GM06990 (cell line): ENCODE measurements at regions not wholly inside any gene's neighbourhood (a gene's known extent, or its start where the extent isn't known, plus 50 kb on each side); places are given as distances from the start of the nearest gene placed in this dataset.

Experiments
- DNase-seq: peaks from one replicate; pipeline ENCODE4 v3.0.0-alpha.2; 2011; ENCODE audit not compliant: insufficient read length; ENCODE audit errors: extremely low read depth
- H3K27me3 ChIP-seq: replicated peaks from 2 replicates; pipeline ENCODE4 v1.6.0; 2011; ENCODE audit warnings: low read length; ENCODE audit not compliant: control insufficient read depth, insufficient read depth
- H3K36me3 ChIP-seq: 2 replicates; pipeline ENCODE4 v1.5.1; 2011; ENCODE audit warnings: low read length; ENCODE audit not compliant: control insufficient read depth, insufficient read depth
- H3K4me3 ChIP-seq: replicated peaks from 2 replicates; pipeline ENCODE4 v1.5.1; 2011; ENCODE audit warnings: low read depth, mild to moderate bottlenecking, control low read depth, low read length
- TF ChIP-seq, protein P1 (sequence below): IDR thresholded peaks from 2 replicates; pipeline ENCODE4 v1.5.1; 2011; ENCODE audit warnings: low read length, control low read depth, mild to moderate bottlenecking, inconsistent platforms; ENCODE audit not compliant: insufficient read depth, poor library complexity, severe bottlenecking

DNA sequence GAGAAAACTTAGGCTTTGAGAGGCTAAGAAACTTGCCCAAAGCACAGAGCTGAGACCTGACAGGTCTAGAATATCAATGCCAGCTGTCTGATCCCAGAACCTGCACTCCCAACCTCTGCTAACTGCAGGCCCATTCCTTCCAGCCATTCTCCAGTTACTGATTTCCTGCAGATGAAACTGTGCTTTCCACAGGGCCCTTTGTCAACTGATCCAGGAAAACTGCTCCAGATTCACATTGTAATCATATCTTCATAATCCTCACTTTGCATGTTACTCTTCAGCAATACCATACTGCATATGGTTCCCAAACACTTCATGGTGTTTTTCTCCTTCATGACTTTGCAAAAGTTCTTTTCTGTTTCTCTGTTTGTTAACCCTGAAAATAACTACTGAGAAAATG is 100.6 kb downstream of the RAP2A start:
- Histone ChIP-seq H3K4me3 (no peak overlapping the region), H3K36me3 (no peaks in the 10 kb centered on the region), H3K27me3 (no peaks in the 10 kb centered on the region)
- DNase-seq: no peak
- TF ChIP-seq, protein P1, sequence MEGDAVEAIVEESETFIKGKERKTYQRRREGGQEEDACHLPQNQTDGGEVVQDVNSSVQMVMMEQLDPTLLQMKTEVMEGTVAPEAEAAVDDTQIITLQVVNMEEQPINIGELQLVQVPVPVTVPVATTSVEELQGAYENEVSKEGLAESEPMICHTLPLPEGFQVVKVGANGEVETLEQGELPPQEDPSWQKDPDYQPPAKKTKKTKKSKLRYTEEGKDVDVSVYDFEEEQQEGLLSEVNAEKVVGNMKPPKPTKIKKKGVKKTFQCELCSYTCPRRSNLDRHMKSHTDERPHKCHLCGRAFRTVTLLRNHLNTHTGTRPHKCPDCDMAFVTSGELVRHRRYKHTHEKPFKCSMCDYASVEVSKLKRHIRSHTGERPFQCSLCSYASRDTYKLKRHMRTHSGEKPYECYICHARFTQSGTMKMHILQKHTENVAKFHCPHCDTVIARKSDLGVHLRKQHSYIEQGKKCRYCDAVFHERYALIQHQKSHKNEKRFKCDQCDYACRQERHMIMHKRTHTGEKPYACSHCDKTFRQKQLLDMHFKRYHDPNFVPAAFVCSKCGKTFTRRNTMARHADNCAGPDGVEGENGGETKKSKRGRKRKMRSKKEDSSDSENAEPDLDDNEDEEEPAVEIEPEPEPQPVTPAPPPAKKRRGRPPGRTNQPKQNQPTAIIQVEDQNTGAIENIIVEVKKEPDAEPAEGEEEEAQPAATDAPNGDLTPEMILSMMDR: no peak

DNA sequence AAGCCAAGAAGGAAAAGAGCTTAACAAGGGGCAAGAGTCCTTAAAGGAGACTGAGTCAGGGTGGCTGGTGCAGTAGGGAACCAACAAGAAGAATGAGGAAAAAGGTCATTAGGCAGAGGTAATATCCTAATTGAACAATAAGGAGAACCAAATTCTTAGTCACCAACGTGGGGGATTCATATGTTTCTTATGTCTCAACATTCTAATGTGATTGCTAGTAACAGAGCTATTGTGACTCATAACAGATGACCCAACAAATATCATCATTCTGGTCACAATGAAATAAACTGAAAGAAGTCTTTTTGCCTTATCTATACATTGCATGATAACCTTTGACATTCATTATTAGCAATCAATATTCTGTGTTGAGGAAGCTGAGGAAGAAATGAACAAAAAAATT is 101.6 kb downstream of the RAP2A start:
- H3K27me3 ChIP-seq: no peaks in the 10 kb centered on the region
- H3K4me3 ChIP-seq: no peak overlapping the region
- TF ChIP-seq, protein P1: no peak
- DNase-seq: no peak
- H3K36me3 ChIP-seq: no peaks in the 10 kb centered on the region

DNA sequence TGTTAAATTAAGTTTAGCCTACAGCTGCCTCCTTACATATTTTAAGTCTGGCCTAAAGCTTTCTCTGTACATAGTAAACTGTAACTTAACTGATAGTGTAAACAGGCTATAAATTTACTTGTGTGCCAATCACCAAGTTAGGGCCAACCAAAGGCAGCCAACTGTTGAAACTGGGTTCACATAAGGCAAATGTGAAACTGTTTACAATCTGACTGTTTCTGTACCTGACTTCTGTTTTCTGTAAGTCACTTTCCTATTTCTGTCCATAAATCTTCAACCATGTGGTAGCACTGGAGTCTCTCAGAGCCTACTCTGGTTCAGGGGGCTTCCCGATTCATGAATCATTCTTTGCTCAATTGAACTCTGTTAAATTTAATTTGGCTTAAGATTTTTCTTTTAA is 103.1 kb downstream of the RAP2A start:
- Histone ChIP-seq H3K4me3 (no peak overlapping the region), H3K27me3 (no peaks in the 10 kb centered on the region), H3K36me3 (no peaks in the 10 kb centered on the region)
- DNase-seq: peak; percentile 6
- TF ChIP-seq, protein P1: no peak

DNA sequence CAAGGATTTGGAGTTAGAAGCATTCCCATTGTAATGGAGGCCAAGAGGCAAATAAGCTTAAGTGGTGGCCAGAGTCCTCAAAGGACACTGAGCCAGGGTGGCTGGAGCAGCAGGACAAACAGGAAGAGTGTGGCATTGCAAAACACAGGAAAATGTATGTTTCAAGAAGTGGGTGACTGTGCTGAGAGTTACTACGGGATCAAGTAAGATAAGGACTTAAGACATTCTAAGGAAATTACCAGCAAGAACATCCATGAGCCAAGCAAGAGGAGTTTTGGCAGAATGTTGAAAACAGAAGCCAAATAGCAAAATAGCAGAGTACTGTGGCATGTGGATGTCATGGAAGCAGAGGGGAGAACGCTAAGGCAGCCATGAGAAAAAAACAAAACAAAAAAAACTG is 104.2 kb downstream of the RAP2A start:
- Histone ChIP-seq H3K36me3 (no peaks in the 10 kb centered on the region), H3K4me3 (no peak overlapping the region), H3K27me3 (no peaks in the 10 kb centered on the region)
- DNase-seq: no peak
- TF ChIP-seq, protein P1: no peak

DNA sequence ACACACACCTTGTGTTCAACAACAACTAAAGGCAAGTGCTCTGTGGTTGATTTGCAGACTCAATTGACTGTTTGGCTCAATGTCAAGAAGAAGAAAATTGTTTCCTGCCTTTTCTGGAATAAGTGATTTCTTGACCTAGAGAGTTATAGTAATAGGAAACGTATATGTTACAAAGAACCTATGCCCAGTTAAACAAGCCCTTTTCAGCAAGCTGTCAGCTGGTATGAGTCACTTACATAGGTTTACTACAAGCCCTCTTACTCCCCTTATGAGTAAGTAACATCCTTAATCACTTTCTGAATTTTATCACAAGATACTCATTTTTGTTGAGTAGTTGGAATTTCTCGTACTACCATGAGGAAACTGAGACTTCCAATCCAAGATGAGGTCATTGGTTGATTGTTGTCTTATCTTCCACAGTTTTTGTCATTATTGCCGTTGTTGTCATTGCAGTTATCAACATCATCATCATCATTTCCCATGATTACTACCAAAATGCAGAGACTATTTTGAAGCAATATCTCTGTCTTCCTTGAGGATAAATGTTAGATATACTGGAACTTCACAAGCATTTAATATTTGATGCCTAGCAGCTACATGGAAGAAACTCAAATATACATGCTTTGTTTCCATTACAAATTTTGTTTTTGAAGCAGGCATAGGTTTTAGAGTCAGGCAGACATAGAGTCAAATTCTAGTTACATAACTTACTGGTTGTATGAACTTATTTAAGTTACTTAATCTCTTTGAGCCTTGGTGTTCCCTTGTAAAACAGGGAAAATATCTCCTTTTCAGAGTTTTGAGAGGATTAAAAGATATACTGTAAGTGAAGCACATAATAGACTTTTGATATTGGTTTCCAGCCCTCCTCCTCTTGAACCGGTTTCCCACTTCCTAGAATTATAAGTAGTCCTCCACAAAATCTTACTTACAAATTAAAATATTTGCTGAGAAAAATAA is 106.0 kb downstream of the RAP2A start:
- Histone ChIP-seq H3K36me3 (no peaks in the 10 kb centered on the region), H3K4me3 (no peak overlapping the region), H3K27me3 (no peaks in the 10 kb centered on the region)
- TF ChIP-seq, protein P1: no peak
- peak; percentile 9 for DNase-seq
